ENCODE measurements at regions not wholly inside any gene's neighbourhood (a gene's known extent, or its start where the extent isn't known, plus 50 kb on each side); places are given as distances from the start of the nearest gene placed in this dataset.

DNA sequence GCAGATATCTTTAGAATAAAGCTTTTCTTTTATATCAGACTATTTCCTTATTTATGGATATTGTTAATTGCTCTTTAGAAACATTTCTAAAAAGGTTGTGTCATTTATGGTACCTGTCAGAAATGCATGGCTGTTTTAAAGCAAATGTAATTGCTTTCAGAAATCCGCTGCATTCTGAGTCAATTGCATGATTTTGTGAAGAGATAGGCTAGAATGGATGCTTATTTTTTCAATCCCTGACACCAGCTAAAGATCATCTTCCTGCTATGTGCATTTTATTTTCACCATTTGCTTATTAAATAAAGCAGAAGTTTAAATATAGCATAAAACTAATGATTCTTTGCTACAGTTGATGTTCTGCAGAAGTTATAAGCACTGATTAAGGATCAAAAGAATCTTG is 170.2 kb upstream of the C9orf72 start:
- no peak for DNase-seq (ENCODE audit: extremely low read depth, low read depth)
- TF ChIP-seq, protein P1, sequence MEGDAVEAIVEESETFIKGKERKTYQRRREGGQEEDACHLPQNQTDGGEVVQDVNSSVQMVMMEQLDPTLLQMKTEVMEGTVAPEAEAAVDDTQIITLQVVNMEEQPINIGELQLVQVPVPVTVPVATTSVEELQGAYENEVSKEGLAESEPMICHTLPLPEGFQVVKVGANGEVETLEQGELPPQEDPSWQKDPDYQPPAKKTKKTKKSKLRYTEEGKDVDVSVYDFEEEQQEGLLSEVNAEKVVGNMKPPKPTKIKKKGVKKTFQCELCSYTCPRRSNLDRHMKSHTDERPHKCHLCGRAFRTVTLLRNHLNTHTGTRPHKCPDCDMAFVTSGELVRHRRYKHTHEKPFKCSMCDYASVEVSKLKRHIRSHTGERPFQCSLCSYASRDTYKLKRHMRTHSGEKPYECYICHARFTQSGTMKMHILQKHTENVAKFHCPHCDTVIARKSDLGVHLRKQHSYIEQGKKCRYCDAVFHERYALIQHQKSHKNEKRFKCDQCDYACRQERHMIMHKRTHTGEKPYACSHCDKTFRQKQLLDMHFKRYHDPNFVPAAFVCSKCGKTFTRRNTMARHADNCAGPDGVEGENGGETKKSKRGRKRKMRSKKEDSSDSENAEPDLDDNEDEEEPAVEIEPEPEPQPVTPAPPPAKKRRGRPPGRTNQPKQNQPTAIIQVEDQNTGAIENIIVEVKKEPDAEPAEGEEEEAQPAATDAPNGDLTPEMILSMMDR (IDR thresholded peaks at IDR 0.05; ENCODE audit: low read depth, low read length), result no peak

DNA sequence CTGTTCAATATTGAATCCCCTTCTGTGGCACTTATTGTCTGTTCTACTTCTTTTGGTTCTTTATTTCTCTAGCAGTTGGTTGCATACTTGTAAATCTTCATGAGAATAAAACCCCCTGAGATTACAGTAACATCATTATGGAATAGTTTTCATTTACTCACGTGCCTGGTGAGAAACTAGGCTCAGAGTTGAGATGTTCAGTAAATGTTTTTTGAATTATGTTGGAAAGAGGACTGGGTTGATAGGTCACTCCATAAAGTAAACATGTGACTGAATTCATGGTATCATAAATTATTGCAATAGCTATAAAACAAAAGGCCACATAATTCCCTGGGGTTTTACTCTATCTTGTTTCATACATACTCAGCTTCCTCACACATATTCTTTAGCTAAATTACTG is 174.2 kb upstream of the C9orf72 start:
- no peak for DNase-seq (ENCODE audit: extremely low read depth, low read depth)
- TF ChIP-seq, protein P1 (IDR thresholded peaks at IDR 0.05; ENCODE audit: low read depth, low read length), result no peak

DNA sequence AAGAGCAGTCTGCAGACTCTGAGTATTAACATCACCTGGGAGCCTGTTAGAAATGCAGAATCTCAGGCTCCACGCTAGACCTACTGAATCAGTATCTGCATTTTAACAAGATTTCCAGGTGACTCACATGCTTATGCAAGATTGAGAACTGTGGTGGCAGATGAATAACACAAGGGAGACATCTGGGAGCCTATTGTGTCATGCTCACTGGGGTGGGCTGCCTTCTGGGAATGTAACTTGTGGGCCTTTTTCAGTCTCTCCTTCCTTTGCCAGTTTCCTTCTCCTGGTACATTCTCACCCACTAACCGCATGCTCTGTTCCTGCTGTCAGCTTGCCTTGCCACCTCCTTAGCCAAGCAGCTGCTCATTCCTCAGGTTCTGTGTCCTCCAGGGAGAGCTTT is 176.6 kb upstream of the C9orf72 start:
- DNase-seq (ENCODE audit: extremely low read depth, low read depth), result no peak
- TF ChIP-seq, protein P1 (IDR thresholded peaks at IDR 0.05; ENCODE audit: low read depth, low read length), result no peak

DNA sequence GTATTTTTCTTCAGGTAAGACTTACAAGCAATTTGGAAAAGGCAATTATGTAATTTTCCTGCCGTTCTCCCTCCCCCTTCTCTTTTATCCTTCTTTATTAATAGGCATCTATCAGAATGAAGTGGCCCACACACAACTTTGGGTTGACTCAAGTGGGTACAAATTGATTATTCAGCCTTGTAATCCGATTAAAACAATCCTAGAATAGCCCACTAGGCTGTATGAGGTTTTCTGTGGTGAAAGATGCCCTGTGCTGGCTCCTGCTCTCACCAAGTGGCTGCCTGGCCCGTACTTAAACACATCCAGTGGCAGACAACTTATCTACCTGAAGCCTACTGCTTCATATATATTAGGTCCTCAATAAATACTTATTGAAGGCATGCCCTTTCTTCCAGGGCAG is 177.3 kb upstream of the C9orf72 start:
- TF ChIP-seq, protein P1 (IDR thresholded peaks at IDR 0.05; ENCODE audit: low read depth, low read length), result no peak
- no peak for DNase-seq (ENCODE audit: extremely low read depth, low read depth)

DNA sequence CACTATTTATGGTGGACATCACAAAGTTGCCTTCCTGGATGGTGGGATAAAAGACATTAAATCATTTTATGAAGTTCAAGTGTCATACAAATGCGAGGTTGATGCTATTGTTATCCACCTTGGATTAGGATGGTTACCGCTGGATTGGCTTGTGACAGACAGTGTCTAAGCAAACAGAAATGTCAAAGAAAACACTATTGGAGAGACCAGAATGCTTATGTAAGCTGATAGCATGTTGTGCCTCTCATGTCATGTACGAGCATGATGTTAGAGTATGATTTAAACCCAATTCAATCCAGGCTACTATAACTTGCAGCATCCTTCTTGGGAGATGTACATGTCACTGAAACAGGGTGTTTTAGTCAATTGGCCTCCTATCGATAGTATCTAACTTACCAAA is 178.8 kb upstream of the C9orf72 start:
- DNase-seq (ENCODE audit: extremely low read depth, low read depth), result no peak
- TF ChIP-seq, protein P1 (IDR thresholded peaks at IDR 0.05; ENCODE audit: low read depth, low read length), result no peak

DNA sequence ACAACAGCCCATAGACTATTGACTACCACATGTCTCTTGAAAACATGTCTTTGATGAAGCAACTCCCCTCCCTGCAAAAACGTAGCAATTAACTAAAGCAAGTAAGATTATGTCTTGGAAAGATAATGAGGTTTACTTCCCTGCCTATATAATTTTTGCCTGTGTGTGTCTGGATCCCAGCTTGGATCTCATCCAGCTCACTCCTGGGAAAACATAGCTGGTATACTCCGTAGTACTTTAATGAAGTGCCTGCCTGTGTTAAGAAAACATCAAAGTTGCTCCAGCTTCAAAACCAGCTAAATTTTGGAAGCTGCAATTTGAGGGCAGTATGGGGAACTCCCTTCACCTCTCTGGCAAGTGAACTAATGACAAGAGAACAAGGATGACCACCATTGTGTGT is 182.6 kb upstream of the C9orf72 start:
- TF ChIP-seq, protein P1 (IDR thresholded peaks at IDR 0.05; ENCODE audit: low read depth, low read length), result no peak
- DNase-seq (ENCODE audit: extremely low read depth, low read depth), result no peak

DNA sequence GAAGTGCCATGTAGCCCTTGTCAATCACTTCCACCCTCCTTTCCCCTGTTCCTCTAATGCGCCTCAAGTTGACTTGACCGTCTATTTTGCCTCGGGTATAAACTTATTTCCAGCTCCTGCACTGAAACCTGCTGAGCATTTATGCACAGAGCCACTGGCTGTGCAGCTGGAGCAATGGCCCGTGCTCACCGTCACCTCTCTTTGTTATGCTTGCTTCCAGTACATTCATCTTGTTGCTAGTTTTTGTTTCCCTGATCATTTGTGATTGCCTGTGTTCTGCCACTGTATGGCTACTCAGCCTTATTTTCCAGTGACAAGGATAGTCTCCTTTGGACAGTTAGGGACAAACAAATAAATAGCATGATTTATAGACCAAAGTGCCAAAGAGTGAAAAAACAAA is 183.1 kb upstream of the C9orf72 start:
- TF ChIP-seq, protein P1 (IDR thresholded peaks at IDR 0.05; ENCODE audit: low read depth, low read length), result no peak
- DNase-seq (ENCODE audit: extremely low read depth, low read depth), result no peak

All from AG09319 (cell line).